Choroid plexus epithelial cell (primary cell): ENCODE measurements at regions not wholly inside any gene's neighbourhood (a gene's known extent, or its start where the extent isn't known, plus 50 kb on each side); places are given as distances from the start of the nearest gene placed in this dataset.
"Not testable (repeated sequence)": the region's sequence is repeated elsewhere in the genome, so short reads cannot be mapped to it uniquely, and the experiment has no call there.

Source experiments
- DNase-seq: peaks from one replicate; pipeline ENCODE4 v3.0.0-alpha.2; 2010; ENCODE audit warnings: low read depth
- H3K4me3 ChIP-seq: 2 replicates; pipeline ENCODE4 v1.5.1; 2011; ENCODE audit warnings: low read depth, mild to moderate bottlenecking, control low read depth, low read length, moderate library complexity
- TF ChIP-seq, protein P1 (sequence below): conservative IDR thresholded peaks from 2 replicates; pipeline ENCODE4 v1.5.1; 2011; ENCODE audit warnings: low read depth, mild to moderate bottlenecking, control low read depth, inconsistent platforms, low read length, moderate library complexity

DNA sequence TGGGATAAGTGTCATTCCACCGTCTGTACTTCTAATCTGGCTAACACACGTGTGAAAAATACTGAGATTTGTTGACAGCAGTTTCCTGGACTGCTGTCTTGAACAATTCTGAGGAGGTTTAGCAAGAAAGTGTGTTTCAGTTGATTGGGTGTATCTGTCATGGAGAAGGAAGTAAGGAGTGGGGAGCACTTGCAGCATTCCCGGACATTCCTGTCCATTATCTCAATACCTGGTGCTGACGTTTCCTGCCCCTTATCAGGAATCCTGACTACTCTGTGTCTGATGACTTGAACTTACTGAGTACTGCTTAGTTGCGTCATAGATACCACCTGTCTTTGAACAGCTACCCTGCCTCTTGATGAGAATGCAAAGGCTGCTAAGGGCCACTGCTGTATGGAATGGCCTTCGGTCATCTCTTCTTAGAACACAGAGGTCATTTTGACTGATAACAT lies 72.0 kb upstream of the VKORC1L1 start:
- no peak overlapping the region for H3K4me3 ChIP-seq
- TF ChIP-seq, protein P1, sequence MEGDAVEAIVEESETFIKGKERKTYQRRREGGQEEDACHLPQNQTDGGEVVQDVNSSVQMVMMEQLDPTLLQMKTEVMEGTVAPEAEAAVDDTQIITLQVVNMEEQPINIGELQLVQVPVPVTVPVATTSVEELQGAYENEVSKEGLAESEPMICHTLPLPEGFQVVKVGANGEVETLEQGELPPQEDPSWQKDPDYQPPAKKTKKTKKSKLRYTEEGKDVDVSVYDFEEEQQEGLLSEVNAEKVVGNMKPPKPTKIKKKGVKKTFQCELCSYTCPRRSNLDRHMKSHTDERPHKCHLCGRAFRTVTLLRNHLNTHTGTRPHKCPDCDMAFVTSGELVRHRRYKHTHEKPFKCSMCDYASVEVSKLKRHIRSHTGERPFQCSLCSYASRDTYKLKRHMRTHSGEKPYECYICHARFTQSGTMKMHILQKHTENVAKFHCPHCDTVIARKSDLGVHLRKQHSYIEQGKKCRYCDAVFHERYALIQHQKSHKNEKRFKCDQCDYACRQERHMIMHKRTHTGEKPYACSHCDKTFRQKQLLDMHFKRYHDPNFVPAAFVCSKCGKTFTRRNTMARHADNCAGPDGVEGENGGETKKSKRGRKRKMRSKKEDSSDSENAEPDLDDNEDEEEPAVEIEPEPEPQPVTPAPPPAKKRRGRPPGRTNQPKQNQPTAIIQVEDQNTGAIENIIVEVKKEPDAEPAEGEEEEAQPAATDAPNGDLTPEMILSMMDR: no peak
- no peak for DNase-seq

DNA sequence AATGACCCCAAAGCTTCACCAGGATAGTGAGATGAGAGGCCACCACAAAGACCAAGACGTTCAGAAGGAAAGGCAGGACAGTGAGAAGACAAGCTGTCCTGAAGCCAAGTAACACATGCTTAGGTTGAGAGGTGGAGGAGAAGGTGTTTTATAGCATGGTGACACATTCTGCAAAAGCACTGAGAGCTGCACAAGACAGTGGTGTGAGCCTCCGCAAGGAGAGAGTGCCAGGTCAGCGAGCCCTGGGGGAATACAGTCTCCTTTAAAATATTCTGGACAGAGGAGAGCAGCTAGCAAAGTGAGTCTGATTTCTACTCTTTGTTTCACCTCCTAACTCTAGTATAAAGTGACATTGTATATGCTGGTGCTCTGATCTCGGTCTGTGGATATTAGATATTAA lies 68.0 kb upstream of the VKORC1L1 start:
- H3K4me3 ChIP-seq: no peak overlapping the region
- TF ChIP-seq, protein P1: no peak
- no peak for DNase-seq

DNA sequence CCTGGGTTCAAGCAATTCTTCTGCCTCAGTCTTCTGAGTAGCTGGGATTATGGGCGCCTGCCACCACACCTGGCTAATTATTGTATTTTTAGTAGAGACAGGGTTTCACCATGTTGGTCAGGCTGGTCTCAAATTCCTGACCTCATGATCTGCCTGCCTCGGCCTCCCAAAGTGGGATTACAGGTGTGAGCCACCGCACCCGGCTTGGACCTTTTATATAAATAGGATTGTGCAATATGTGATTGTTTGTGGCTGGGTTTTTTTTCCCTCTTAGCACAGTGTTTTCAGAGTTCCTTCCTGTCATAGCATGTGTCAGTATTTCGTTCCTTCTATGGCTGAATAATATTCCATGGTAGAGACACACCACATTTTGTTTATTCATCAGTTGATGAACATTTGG lies 65.8 kb upstream of the VKORC1L1 start:
- not testable (repeated sequence) for H3K4me3 ChIP-seq, DNase-seq

DNA sequence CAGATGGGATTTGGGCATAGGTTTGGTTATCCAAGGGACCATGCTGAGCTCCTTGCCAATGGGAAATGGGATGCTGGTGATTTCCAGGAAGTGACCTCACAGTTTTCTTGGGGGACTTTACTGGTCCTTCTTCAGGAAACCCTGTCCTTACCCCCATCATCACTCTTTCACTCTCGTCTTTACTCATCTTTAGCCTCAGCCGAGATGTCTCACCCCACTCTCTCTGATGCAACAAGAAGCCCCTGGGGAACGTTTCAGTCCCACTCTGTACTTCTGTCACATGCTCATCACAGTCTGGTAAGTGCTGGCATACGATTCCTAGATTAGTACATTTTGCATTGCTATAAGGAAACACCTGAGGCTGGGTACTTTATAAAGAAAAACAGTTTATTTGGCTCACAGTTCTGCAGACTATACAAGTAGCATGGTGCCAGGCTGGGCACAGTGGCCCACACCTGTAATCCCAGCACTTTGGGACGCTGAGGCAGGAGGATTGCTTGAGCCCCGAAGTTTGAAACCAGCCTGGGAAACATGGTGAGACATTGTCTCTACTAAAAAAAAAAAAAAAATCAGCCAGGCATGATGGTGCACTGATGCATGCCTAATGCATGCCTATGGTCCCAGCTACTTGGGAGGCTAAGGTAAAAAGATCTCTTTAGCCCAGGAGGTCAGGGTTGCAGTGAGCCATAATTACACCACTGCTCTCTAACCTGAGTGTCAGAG lies 63.5 kb upstream of the VKORC1L1 start:
- TF ChIP-seq, protein P1: no peak
- H3K4me3 ChIP-seq: no peak overlapping the region
- DNase-seq: no peak

DNA sequence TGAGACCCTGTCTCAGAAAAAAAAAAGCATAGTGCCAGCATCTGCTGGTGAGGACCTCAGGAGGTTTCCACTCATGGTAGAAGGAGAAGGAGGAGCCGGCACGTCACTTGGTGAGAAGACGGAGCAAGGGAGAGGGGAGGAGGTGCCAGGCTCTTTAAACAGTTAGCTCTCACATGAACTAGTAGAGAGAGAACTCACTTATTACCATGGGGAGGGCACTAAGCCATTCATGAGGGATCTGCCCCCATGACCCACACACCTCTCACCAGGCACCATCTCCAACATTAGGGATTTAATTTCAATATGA lies 62.9 kb upstream of the VKORC1L1 start:
- TF ChIP-seq, protein P1: no peak
- no peak overlapping the region for H3K4me3 ChIP-seq
- DNase-seq: no peak

DNA sequence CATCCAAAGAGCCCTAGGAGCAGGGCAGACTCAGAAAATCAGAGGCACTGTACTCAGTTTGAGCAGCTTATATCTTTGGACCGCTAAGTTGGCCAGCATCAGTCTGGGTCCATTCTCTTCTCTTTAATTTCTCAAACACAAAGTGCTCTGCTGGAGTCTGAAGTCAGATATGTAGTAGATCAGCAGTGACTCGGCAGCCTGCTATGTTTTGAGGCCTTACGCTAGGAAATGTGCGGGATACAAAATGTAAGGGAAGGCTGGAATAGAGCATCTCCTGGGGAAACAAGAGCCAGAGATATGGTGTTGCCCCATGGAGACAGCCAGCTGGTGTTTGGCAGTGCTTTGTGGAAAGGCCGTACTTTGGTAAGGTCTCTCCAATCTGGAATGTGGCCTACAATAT lies 60.6 kb upstream of the VKORC1L1 start:
- peak; percentile 36 for DNase-seq
- TF ChIP-seq, protein P1: no peak
- H3K4me3 ChIP-seq: no peak overlapping the region

DNA sequence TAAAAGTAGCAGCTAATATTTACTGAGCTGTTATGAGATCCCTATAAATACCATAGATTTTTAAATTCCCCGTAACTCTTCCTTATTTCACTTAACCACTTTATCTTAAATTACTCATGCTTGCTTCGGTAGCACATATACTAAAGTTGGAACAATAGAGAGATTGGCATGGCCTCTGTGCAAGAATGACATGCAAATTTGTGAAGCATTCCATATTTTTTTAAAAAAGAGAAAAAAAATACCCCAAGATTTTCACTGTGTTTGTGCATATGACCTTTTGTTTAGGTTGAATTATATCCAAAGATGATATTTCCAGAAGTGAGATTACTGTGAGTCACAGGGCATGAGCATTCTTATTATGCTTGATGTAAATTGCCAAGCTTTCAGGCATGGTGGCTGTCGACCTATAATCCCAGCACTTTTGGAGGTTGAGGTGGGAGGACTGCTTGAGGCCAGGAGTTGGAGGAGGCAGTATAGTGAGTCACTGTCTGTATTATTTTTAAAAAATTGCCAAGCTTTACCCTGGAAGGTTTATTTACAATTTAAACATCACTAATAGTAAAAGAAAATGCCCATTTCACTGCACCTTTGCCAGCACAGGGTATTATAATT lies 58.2 kb upstream of the VKORC1L1 start:
- H3K4me3 ChIP-seq: not testable (repeated sequence)
- DNase-seq: peak; percentile 46

DNA sequence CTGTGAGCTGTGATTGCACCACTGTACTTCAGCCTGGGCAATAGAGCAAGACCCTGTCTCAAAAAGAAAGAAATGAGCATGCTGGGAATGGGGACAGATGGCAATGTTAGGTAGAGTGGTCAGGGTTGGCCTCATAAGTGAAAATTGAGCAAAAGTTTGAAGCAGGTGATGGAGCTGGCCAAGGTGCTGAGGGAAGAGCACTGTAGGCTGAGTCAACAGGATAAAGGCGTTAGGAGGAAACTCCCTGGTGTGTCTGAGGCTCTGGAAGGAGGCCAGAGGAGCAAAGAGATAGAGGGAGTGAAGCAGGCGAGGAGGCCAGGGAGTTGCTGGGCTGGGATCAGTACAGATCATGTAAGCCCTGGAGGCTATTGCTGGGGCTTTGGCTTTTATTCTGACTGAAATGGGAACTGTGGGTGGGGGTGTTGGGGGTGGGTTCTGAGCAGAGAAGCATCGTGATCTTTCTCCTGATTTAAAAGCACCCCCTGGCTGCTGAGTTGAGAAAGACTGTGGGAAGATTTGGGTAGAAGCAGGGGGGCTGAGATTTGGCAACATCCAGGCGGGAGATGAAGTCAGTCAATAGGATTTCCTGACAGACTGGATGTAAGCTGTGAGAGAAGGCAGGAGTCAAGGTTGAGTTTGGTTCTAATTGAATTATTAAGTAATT lies 52.5 kb upstream of the VKORC1L1 start:
- H3K4me3 ChIP-seq: no peak overlapping the region
- peak; percentile 21 for DNase-seq
- TF ChIP-seq, protein P1: peak; percentile 18
